HG02571 (cell line): ENCODE measurements at regions not wholly inside any gene's neighbourhood (a gene's known extent, or its start where the extent isn't known, plus 50 kb on each side); places are given as distances from the start of the nearest gene placed in this dataset.

ENCODE experiments used
- ATAC-seq: cut with Tn5 transposase; IDR thresholded peaks from one replicate; pipeline ENCODE4 v1.9.1; 2021; ENCODE audit warnings: mild to moderate bottlenecking, moderate library complexity; ENCODE audit not compliant: unreplicated experiment

GRCh38 chr5:4053136-4053535 lies 457.5 kb downstream of the IRX1 start:
- ATAC-seq = no peak

GRCh38 chr5:4054092-4054491 lies 458.5 kb downstream of the IRX1 start:
- ATAC-seq = no peak

DNA sequence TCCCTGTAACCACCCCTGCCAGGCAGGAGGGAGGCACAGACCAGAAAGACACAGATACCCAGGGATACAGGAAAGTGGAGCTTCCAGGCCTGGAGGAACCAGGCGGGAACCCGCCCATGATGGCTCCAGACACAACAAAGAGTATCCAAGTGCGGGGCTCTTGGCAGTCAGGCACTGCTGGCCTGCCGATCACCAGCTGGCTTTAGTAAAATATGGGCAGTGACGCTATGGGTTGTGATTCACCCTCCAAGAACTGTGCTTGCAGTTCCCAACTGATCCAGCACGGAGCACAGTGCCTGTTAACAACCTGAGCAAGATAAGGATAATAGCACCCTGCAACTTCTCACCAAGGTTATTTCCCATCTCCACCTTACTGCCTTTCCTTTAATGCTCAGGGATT lies 463.3 kb downstream of the IRX1 start:
- ATAC-seq = no peak

DNA sequence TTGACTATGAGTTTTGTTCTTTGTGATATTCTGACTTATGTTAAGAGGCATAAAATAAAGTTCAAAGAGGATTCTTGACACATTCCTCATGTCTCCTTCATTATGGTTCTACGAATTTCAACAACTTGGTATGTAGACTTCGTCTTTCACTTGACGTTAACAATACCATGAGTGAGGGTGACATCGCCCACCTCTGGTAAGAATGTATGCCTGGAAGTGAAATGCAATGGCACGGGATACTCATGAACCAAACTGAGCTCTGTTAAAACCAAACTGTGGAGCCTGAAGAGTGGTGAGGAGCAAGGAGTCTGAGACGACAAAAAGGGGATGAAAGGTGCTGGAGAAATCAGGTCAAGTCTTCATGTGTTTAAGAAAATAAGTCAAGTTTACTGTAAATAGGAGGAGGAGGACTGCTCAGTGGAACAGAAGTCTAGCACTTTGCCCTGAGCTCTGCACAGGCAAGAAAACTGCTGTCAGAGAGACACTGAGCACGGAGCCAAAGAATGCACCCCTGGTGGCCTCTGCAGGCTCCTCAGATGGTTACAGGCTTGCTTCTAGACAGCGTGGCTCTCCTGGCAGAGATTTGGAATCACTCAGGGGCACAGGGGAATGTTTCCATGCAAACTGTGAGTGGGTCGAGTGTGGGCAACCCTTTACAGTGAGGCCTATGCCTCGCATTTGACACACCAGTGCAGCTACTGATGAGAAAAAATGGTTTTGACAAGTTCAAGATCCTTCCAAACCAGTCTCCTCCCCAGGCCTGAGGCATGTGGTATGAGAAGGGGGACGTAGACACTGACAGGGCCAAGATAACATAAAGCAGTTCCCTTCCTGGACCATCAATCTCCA lies 470.1 kb downstream of the IRX1 start:
- ATAC-seq = no peak

- ATAC-seq = no peak
Observed at GRCh38 chr5:4068171-4068570, 472.5 kb downstream of the IRX1 start.

DNA sequence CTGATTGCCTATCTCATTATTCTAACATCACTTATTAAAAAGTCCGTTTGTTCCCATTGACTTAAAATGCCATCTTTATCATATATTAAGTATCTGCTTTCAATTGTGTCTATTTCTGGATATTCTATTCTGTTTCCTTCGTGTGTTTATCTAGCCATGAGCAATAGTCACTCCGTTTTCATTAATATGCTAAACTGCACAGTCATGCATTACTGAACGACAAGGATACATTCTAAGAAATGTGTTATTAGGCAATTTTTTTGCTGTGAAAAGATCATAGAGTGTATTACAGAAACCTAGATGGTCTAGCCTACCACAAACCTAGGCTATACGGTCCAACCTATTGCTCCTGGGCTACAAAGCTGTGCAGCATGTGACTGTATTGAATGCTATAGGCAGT lies 482.9 kb downstream of the IRX1 start:
- ATAC-seq = no peak

GRCh38 chr5:4079831-4080230 lies 484.2 kb downstream of the IRX1 start:
- ATAC-seq = no peak

DNA sequence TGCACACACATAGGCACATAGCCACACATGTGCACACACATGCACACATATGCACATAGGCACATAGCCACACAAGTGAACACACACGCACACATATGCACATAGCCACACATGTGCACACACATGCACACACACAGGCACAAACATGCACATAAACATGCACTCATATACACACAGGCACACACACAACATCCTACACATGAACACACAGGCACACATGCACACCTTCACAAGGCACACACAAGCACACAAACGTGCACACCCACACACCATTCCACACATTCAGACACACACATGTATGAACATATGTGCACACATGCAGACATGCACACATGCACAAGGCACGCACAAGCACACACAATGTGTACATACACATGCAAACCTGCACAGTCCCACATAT lies 484.7 kb downstream of the IRX1 start:
- ATAC-seq = no peak

GRCh38 chr5:4081059-4081458 lies 485.4 kb downstream of the IRX1 start:
- no peak for ATAC-seq

GRCh38 chr5:4081466-4081865 lies 485.8 kb downstream of the IRX1 start:
- ATAC-seq = no peak

DNA sequence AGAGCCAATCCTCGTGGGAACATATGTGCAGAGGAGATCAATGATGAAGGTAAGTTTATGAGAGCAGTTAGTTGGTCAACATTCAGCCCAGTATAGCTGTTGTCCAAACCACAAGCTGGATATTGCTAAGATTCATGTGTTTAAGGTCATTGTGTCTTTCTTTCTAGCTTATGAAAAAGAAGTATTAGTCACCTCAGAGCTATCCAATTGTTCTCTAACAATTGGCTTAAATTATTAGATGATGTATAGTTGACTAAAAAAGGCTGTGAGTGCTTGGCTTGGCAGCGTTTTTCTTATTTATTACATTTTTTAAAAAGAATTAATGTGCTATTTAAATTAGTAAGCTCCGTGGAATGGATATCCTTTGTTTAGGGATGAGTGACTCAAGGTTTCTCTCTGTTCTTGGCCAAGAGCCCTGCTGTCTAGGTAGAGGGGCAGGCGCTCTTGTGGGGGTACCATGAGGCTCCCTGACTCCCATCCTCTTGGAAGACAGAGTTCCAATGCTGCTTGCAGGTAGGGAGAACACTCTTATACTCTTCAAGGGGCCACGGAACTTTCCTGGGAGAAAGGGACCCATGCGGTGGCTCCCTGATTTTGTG lies 487.4 kb downstream of the IRX1 start:
- no peak for ATAC-seq

GRCh38 chr5:4083591-4084337 lies 488.1 kb downstream of the IRX1 start:
- no peak for ATAC-seq

GRCh38 chr5:4086081-4086480 lies 490.4 kb downstream of the IRX1 start:
- ATAC-seq = no peak

GRCh38 chr5:4087110-4087509 lies 491.5 kb downstream of the IRX1 start:
- ATAC-seq = no peak

DNA sequence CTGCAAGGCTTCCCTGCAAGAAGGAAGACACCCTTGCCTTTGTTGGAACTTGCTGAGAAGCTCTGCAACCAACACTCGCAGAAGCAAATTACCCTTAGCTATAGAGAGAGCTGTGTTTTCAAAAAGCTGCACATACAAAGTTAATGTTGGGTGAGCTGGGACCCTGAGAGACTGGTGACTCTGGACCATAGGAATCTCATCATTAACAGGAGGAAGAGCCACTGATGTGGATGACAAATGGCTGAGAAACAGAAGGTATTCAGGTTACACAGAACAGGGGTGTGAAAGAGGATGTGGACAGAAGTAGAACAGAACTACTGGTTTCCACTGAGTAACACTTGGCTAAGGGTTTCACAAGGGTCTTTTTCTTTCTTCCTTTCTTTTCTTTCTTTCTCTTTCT lies 493.5 kb downstream of the IRX1 start:
- ATAC-seq = no peak

GRCh38 chr5:4093236-4093635 lies 497.6 kb downstream of the IRX1 start:
- ATAC-seq = no peak

DNA sequence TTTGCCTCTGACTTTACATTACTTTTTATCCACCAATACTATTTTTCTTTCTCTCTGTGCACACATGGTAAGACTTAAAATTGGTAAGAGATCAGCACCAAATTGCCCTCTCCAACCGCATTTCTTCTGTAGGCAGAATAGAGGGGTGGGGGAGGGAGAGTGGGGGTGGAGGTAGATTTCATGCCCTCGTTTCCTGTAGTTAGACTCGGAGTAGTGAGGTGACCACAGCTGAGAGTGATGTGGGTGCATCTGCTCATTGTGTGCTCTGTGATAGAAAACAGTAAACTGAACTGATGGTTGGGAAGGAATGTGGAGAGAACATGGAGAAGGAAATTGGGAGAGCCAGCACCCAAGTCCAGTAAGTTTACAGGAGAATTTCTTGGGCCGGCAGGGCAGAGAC lies 498.3 kb downstream of the IRX1 start:
- no peak for ATAC-seq

- no peak for ATAC-seq
Observed at GRCh38 chr5:4095918-4096630, 500.4 kb downstream of the IRX1 start.

DNA sequence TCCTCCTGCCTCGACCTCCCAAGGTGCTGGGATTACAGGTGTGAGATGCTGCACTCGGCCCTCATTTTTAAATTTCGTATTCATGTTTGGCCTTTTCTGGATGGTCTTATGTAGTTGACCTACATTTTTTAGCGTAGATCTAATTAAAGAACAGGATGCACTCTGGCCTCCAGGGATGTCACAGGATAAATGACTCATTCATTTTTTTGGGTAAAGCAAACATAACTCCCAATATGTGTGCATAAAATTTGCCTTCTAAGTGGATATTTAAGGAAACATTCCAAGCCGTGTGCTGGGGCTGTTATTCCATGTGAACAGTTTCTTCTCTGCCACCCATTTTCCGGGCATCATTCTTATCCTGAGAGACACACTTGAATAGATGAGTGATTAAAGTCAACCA lies 501.6 kb downstream of the IRX1 start:
- no peak for ATAC-seq

DNA sequence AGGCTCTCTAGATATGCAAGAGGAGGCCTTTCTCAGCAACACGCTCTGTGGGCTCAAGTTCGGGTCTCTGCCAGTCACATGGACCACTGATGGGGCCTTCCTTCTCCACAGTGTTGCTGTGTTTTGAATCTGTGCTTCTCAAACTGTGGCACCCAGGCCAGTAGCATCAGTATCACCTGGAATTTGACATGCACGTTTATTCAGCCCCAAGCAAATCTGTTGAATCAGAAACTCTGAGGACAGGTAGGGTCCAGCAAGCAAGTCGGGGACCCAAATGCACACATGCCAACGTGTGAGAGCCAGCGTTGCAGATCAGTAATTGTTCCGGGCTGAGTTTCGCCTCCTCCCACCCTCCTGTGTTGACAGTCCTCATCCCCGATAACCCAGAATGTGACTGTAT lies 502.6 kb downstream of the IRX1 start:
- no peak for ATAC-seq

- ATAC-seq = no peak
Observed at GRCh38 chr5:4099386-4099785, 503.8 kb downstream of the IRX1 start.
